Neutrophil (primary cell): ENCODE measurements at regions not wholly inside any gene's neighbourhood (a gene's known extent, or its start where the extent isn't known, plus 50 kb on each side); places are given as distances from the start of the nearest gene placed in this dataset.

Source experiments
- H3K27ac ChIP-seq: fragments of 200-600 bp; sonication (generic); 2 replicates; pipeline ENCODE4 v1.5.1; 2016; ENCODE audit warnings: mild to moderate bottlenecking, moderate library complexity
- H3K27me3 ChIP-seq: fragments of 200-600 bp; sonication (generic); 2 replicates; pipeline ENCODE4 v1.6.0; 2016; ENCODE audit warnings: mild to moderate bottlenecking
- H3K36me3 ChIP-seq: fragments of 200-600 bp; sonication (generic); 2 replicates; pipeline ENCODE4 v1.5.1; 2017
- H3K4me1 ChIP-seq, 2 experiments: fragments of 200-600 bp in 1 of 2; sonication (generic) in 1 of 2; 1 replicate in 1 of 2; 2 replicates in 1 of 2; pipeline versions ENCODE4 v1.5.1 to v1.6.1; 2013 to 2016; ENCODE audit warnings: low read depth in 1 of 2, low read length in 1 of 2, mild to moderate bottlenecking in 1 of 2, moderate library complexity in 1 of 2; ENCODE audit not compliant: control insufficient read depth in 1 of 2, insufficient read depth in 1 of 2
- H3K4me3 ChIP-seq, 2 experiments: fragments of 200-600 bp in 1 of 2; sonication (generic) in 1 of 2; 1 replicate in 1 of 2; 2 replicates in 1 of 2; pipeline ENCODE4 v1.5.1; 2013 to 2016; ENCODE audit warnings: low read depth in 1 of 2, low read length in 1 of 2, mild to moderate bottlenecking in 1 of 2, moderate library complexity in 1 of 2
- H3K9me3 ChIP-seq: fragments of 200-600 bp; sonication (generic); 2 replicates; pipeline ENCODE4 v1.5.1; 2016
- CTCF ChIP-seq: fragments of 200-600 bp; sonication (generic); IDR thresholded peaks from 2 replicates; pipeline ENCODE4 v1.5.1; 2016; ENCODE audit warnings: antibody characterized with exemption

GRCh38 chr5:155738616-155739015, 588.3 kb upstream of the SGCD start:
- no peaks in the 10 kb centered on the region for H3K9me3 ChIP-seq
- no peak for TF ChIP-seq CTCF
- H3K4me1 ChIP-seq: no peaks in the 10 kb centered on the region
- H3K27me3 ChIP-seq: no peaks in the 10 kb centered on the region
- no peak overlapping the region for H3K27ac ChIP-seq
- no peaks in the 10 kb centered on the region for H3K36me3 ChIP-seq
- H3K4me3 ChIP-seq: no peak overlapping the region

- Histone ChIP-seq H3K27ac (no peak overlapping the region), H3K9me3 (no peaks in the 10 kb centered on the region), H3K36me3 (no peaks in the 10 kb centered on the region), H3K27me3 (no peaks in the 10 kb centered on the region), H3K4me1 (no peaks in the 10 kb centered on the region), H3K4me3 (no peak overlapping the region)
- TF ChIP-seq CTCF: no peak
These were observed 580.5 kb upstream of the SGCD start for GRCh38 chr5:155746367-155747038.

GRCh38 chr5:155750101-155750500, 576.9 kb upstream of the SGCD start:
- Histone ChIP-seq H3K27ac (no peak overlapping the region), H3K27me3 (no peaks in the 10 kb centered on the region), H3K4me1 (no peaks in the 10 kb centered on the region), H3K36me3 (no peaks in the 10 kb centered on the region), H3K4me3 (no peak overlapping the region), H3K9me3 (no peaks in the 10 kb centered on the region)
- TF ChIP-seq CTCF: no peak

GRCh38 chr5:155750571-155750970, 576.4 kb upstream of the SGCD start:
- Histone ChIP-seq H3K27ac (no peak overlapping the region), H3K27me3 (no peaks in the 10 kb centered on the region), H3K36me3 (no peaks in the 10 kb centered on the region), H3K9me3 (no peaks in the 10 kb centered on the region), H3K4me1 (no peaks in the 10 kb centered on the region), H3K4me3 (no peak overlapping the region)
- TF ChIP-seq CTCF: no peak

- H3K36me3 ChIP-seq: no peaks in the 10 kb centered on the region
- TF ChIP-seq CTCF: no peak
- no peak overlapping the region for H3K27ac ChIP-seq
- no peaks in the 10 kb centered on the region for H3K4me1 ChIP-seq
- H3K4me3 ChIP-seq: no peak overlapping the region
- no peaks in the 10 kb centered on the region for H3K27me3 ChIP-seq
- H3K9me3 ChIP-seq: no peaks in the 10 kb centered on the region
These were observed 572.9 kb upstream of the SGCD start for GRCh38 chr5:155753943-155754581.
